ENCODE measurements at regions not wholly inside any gene's neighbourhood (a gene's known extent, or its start where the extent isn't known, plus 50 kb on each side); places are given as distances from the start of the nearest gene placed in this dataset.
A peak's percentile ranks its signal among the peaks of the same experiment; 100 is the strongest.

- ATAC-seq (replicated peaks) = no peak
- H3K4me1 Mint-ChIP-seq = peaks cover 6% of the 10 kb centered on the region
- no peak overlapping the region for H3K27ac Mint-ChIP-seq
- H3K4me3 Mint-ChIP-seq = no peak overlapping the region
- H3K27me3 Mint-ChIP-seq = peaks cover 15% of the 10 kb centered on the region
- no peaks in the 10 kb centered on the region for H3K36me3 Mint-ChIP-seq (ENCODE audit: low read depth)
- no peaks in the 10 kb centered on the region for H3K9me3 Mint-ChIP-seq
Measured at GRCh38 chr18:3328532-3328931, 66.6 kb downstream of the MYL12B start.

- Mint-ChIP-seq H3K27me3 (peaks cover 12% of the 10 kb centered on the region), H3K27ac (no peak overlapping the region), H3K4me1 (no peaks in the 10 kb centered on the region), H3K36me3 (ENCODE audit: low read depth) (no peaks in the 10 kb centered on the region), H3K9me3 (no peaks in the 10 kb centered on the region), H3K4me3 (no peak overlapping the region)
- ATAC-seq (replicated peaks) = no peak
Measured at GRCh38 chr18:3329471-3329870, 67.5 kb downstream of the MYL12B start.

GRCh38 chr18:3329872-3330271, 67.9 kb downstream of the MYL12B start:
- Mint-ChIP-seq H3K4me1 (no peaks in the 10 kb centered on the region), H3K4me3 (no peak overlapping the region), H3K27me3 (peaks cover 8% of the 10 kb centered on the region), H3K9me3 (no peaks in the 10 kb centered on the region), H3K27ac (no peak overlapping the region), H3K36me3 (ENCODE audit: low read depth) (no peaks in the 10 kb centered on the region)
- ATAC-seq (replicated peaks) = no peak

- Mint-ChIP-seq H3K27ac (no peak overlapping the region), H3K4me3 (no peak overlapping the region), H3K9me3 (no peaks in the 10 kb centered on the region), H3K27me3 (peaks cover 8% of the 10 kb centered on the region), H3K4me1 (no peaks in the 10 kb centered on the region), H3K36me3 (ENCODE audit: low read depth) (no peaks in the 10 kb centered on the region)
- no peak for ATAC-seq (replicated peaks)
Measured at GRCh38 chr18:3330622-3331021, 68.7 kb downstream of the MYL12B start.

DNA sequence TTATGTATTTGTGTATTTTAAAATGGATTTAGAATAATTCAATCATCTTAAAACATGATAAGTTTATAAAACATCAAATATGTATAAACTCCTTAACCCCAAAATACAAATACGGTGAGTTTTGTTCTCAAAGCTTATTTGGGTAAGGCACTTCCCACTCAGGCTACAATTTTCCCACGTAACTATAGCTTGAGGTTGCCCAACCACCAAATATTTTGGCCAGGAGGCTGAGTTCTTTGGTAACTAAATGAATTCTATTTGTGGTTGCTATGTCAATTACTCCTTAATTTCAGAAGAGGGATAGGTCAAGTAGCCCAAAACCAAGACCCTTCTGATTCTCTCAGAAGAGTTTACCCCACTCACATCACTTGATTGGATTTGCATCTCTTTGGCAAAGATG, 70.4 kb downstream of the MYL12B start:
- Mint-ChIP-seq H3K9me3 (no peaks in the 10 kb centered on the region), H3K27me3 (peaks cover 8% of the 10 kb centered on the region), H3K4me1 (no peaks in the 10 kb centered on the region), H3K27ac (no peak overlapping the region), H3K4me3 (no peak overlapping the region), H3K36me3 (ENCODE audit: low read depth) (no peaks in the 10 kb centered on the region)
- no peak for ATAC-seq (replicated peaks)

DNA sequence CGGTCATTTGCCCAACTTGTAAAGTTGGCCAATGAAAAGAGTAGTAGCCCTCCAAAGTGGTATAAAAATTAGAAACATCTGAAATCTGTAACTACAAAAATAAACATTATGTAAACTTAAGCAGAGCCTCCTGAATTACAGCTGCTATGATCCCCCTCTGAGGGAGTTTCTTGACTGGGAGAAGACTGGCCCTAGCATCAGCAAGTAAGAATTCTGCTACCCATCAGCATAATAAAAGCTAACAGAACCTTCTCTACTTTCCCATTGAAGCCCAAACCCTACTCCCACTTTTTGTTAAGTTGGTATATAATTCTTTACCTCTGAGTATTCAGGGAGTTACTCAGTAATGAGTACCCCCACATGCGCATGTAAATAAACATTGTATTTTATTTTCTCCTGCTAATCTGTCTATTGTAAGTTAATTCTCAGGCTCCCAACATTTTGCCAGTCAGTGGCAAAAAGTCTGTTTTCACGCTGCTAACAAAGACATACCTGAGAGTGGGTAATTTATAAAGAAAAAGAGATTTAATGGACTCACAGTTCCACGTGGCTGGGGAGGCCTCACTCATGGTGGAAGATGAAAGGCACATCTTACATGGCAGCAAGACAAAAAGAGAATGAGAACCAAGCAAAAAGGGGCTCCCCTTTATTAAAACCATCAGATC, 71.3 kb downstream of the MYL12B start:
- ATAC-seq (replicated peaks) = no peak
- H3K27me3 Mint-ChIP-seq = peaks cover 8% of the 10 kb centered on the region
- H3K4me1 Mint-ChIP-seq = no peaks in the 10 kb centered on the region
- no peak overlapping the region for H3K27ac Mint-ChIP-seq
- H3K9me3 Mint-ChIP-seq = no peaks in the 10 kb centered on the region
- no peak overlapping the region for H3K4me3 Mint-ChIP-seq
- H3K36me3 Mint-ChIP-seq (ENCODE audit: low read depth) = no peaks in the 10 kb centered on the region

GRCh38 chr18:3333721-3334386, 71.9 kb downstream of the MYL12B start:
- no peak for ATAC-seq (replicated peaks)
- Mint-ChIP-seq H3K4me3 (no peak overlapping the region), H3K27ac (peak overlapping the region; percentile 55), H3K36me3 (ENCODE audit: low read depth) (no peaks in the 10 kb centered on the region), H3K9me3 (no peaks in the 10 kb centered on the region), H3K27me3 (peaks cover 8% of the 10 kb centered on the region), H3K4me1 (no peaks in the 10 kb centered on the region)

DNA sequence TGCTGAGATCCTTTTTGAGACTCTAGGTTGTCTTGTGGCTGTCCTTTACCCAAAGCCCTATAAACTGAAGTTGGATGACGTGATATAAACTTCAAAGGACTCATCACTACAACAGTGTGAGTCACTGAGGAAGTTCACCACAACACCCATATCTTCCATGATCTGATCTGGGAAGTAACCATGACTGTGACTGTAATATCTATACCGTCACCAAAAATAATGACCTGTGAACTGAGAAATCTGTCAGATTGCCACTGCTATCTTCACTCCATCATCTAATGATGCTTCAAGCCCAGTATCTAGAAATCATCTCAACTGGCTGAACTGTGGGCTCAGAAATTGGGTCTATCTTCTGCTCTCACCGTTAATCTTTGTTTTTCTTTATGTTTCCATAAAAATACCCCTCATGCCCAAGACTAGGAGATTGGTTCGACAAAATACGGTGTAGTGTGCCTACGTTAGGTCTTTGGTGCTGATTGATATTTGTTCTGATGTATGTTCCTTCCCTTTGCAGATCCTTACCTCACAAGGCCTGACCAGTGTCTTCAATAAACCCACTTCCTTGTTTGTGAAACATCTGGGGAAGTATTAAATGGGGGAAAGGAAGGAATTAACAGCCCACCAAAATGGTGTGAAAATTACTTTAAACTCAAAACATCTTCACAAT, 78.2 kb downstream of the MYL12B start:
- Mint-ChIP-seq H3K27me3 (no peaks in the 10 kb centered on the region), H3K36me3 (ENCODE audit: low read depth) (no peaks in the 10 kb centered on the region), H3K27ac (peak overlapping the region; percentile 76), H3K4me1 (peaks cover 9% of the 10 kb centered on the region), H3K4me3 (peak overlapping the region; percentile 33), H3K9me3 (peaks cover 4% of the 10 kb centered on the region)
- ATAC-seq (replicated peaks) = peak; percentile 98

DNA sequence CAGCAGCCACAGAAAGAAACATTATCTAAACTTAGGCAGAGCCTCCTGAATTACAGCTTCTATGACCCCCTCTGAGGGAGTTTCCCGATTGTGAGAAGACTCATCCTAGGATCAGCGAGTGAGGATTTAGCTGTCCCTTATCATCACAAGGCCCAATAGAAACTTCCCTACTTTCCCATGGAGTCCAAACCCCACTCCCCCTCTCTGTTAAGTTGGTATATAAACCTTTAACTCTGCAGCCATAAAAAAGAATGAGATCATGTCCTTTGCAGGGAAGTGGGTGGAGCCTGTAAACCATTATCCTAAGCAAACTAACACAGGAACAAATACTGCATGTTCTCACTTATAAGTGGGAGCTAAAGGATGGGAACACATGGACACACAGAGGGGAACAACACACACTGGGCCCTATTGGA, 78.8 kb downstream of the MYL12B start:
- Mint-ChIP-seq H3K27me3 (no peaks in the 10 kb centered on the region), H3K27ac (peak overlapping the region; percentile 76), H3K4me1 (peaks cover 9% of the 10 kb centered on the region), H3K9me3 (peaks cover 4% of the 10 kb centered on the region), H3K36me3 (ENCODE audit: low read depth) (no peaks in the 10 kb centered on the region), H3K4me3 (peak overlapping the region; percentile 33)
- ATAC-seq (replicated peaks) = no peak

- peaks cover 4% of the 10 kb centered on the region for H3K27me3 Mint-ChIP-seq
- no peak overlapping the region for H3K4me3 Mint-ChIP-seq
- H3K27ac Mint-ChIP-seq = peak overlapping the region; percentile 2
- H3K4me1 Mint-ChIP-seq = peaks cover 9% of the 10 kb centered on the region
- no peaks in the 10 kb centered on the region for H3K36me3 Mint-ChIP-seq (ENCODE audit: low read depth)
- peaks cover 4% of the 10 kb centered on the region for H3K9me3 Mint-ChIP-seq
- ATAC-seq (replicated peaks) = no peak
Measured at GRCh38 chr18:3342628-3343027, 80.7 kb downstream of the MYL12B start.

DNA sequence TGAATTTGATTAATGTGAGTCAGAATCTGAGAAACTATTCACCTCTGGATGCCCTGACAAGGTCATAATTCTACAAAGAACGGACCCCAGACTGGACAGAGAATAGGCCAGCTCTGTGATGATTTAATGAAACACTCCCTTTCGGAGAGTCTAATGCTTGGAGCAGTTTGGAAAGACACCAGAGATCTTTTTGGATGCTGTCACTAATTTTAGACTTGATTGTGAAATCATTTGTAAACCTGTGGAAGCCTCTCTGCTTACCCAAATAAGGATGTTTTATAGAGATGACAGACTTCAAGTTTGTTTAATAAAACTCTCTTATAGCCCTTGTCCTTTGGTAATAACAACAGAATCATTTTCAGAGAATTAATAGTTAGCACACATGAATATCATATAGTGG, 83.5 kb downstream of the MYL12B start:
- H3K36me3 Mint-ChIP-seq (ENCODE audit: low read depth) = no peaks in the 10 kb centered on the region
- H3K4me3 Mint-ChIP-seq = no peak overlapping the region
- no peak for ATAC-seq (replicated peaks)
- H3K4me1 Mint-ChIP-seq = no peaks in the 10 kb centered on the region
- no peak overlapping the region for H3K27ac Mint-ChIP-seq
- H3K9me3 Mint-ChIP-seq = no peaks in the 10 kb centered on the region
- H3K27me3 Mint-ChIP-seq = peaks cover 6% of the 10 kb centered on the region

- H3K27ac Mint-ChIP-seq = no peak overlapping the region
- ATAC-seq (replicated peaks) = no peak
- H3K36me3 Mint-ChIP-seq (ENCODE audit: low read depth) = no peaks in the 10 kb centered on the region
- no peaks in the 10 kb centered on the region for H3K4me1 Mint-ChIP-seq
- peaks cover 6% of the 10 kb centered on the region for H3K27me3 Mint-ChIP-seq
- no peaks in the 10 kb centered on the region for H3K9me3 Mint-ChIP-seq
- H3K4me3 Mint-ChIP-seq = no peak overlapping the region
Measured at GRCh38 chr18:3345885-3346284, 84.0 kb downstream of the MYL12B start.

GRCh38 chr18:3346487-3346886, 84.6 kb downstream of the MYL12B start:
- Mint-ChIP-seq H3K9me3 (no peaks in the 10 kb centered on the region), H3K27ac (no peak overlapping the region), H3K4me3 (no peak overlapping the region)

DNA sequence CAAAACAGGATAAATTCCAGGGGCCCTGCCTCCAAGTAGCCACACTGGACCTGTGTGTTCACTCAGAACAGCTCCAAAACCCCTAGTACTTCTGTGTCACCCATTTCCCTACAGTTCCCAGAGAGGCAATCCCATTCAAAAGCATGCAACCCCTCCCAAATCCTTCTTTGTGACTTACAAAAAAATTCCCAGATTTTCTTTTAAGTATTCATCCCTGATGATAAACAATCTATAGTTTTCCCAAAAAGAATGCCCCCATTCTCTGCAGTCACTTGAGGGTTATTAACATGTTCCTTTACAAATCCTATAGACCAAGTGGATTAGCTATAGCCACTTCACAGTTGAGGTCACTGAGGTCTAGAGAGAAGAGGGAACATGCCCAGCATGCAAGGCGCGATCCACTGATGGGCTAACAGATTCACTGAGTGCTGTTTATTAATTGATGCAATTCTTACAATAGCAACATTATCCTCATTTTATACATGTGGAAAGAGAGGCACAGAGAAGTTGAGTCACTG, 85.4 kb downstream of the MYL12B start:
- Mint-ChIP-seq H3K4me1 (no peaks in the 10 kb centered on the region), H3K27me3 (peaks cover 6% of the 10 kb centered on the region), H3K36me3 (ENCODE audit: low read depth) (no peaks in the 10 kb centered on the region), H3K4me3 (no peak overlapping the region), H3K27ac (no peak overlapping the region), H3K9me3 (no peaks in the 10 kb centered on the region)
- no peak for ATAC-seq (replicated peaks)

More at GRCh38 chr18:3346487-3346886, 84.6 kb downstream of the MYL12B start:
- H3K27me3 Mint-ChIP-seq = peaks cover 6% of the 10 kb centered on the region
- no peaks in the 10 kb centered on the region for H3K4me1 Mint-ChIP-seq
- ATAC-seq (replicated peaks) = no peak
- H3K36me3 Mint-ChIP-seq (ENCODE audit: low read depth) = no peaks in the 10 kb centered on the region

GRCh38 chr18:3348176-3348575, 86.2 kb downstream of the MYL12B start:
- no peaks in the 10 kb centered on the region for H3K36me3 Mint-ChIP-seq (ENCODE audit: low read depth)
- H3K27me3 Mint-ChIP-seq = peaks cover 6% of the 10 kb centered on the region

More at GRCh38 chr18:3348176-3348575, 86.2 kb downstream of the MYL12B start:
- H3K9me3 Mint-ChIP-seq = no peaks in the 10 kb centered on the region
- no peak for ATAC-seq (replicated peaks)
- H3K27ac Mint-ChIP-seq = no peak overlapping the region
- H3K4me3 Mint-ChIP-seq = no peak overlapping the region
- no peaks in the 10 kb centered on the region for H3K4me1 Mint-ChIP-seq
